Panc1 (cell line): ENCODE measurements at regions not wholly inside any gene's neighbourhood (a gene's known extent, or its start where the extent isn't known, plus 50 kb on each side); places are given as distances from the start of the nearest gene placed in this dataset.

Experiments used
- ATAC-seq: fragments of 200-7000 bp; cut with Tn5 transposase; 2 replicates; pipeline ENCODE4 v1.9.1; 2020; ENCODE audit warnings: mild to moderate bottlenecking, moderate library complexity
- BruUV-seq: library from RNA; stranded (reverse); fragments of 400-500 nt; replicated peaks from 2 replicates; lab custom pipeline; 2021; lab: Mats Ljungman, UMichigan
- CTCF ChIA-PET: fragments of 300-600 bp; sonication (Branson Sonifier 250); formaldehyde crosslinking; loops from one replicate; lab custom pipeline; 2022; ENCODE audit warnings: antibody characterized with exemption; lab: Charles Lee
- POLR2A ChIA-PET: fragments of 300-600 bp; sonication (Branson Sonifier 250); formaldehyde crosslinking; loops from one replicate; lab custom pipeline; 2022; ENCODE audit warnings: antibody characterized with exemption; lab: Charles Lee
- DNase-seq: peaks from one replicate; pipeline ENCODE4 v3.0.0-alpha.2; 2010; ENCODE audit warnings: low read depth, low spot score
- H3K27ac ChIP-seq: 2 replicates; pipeline ENCODE4 v1.5.1; 2011; ENCODE audit warnings: mild to moderate bottlenecking, low read length, inconsistent platforms
- H3K27me3 ChIP-seq: fragments of 200-500 bp; sonication (Bioruptor generic); 2 replicates; pipeline ENCODE4 v1.6.0; 2014; ENCODE audit warnings: low read length, inconsistent platforms; ENCODE audit not compliant: control insufficient read depth, insufficient read depth
- H3K36me3 ChIP-seq: fragments of 200-500 bp; sonication (Bioruptor generic); 2 replicates; pipeline ENCODE4 v1.5.1; 2014; ENCODE audit warnings: inconsistent platforms, mild to moderate bottlenecking, low read length, moderate library complexity; ENCODE audit not compliant: control insufficient read depth, insufficient read depth
- H3K4me1 ChIP-seq: 2 replicates; pipeline ENCODE4 v1.5.1; 2011; ENCODE audit warnings: inconsistent platforms, mild to moderate bottlenecking, low read length, moderate library complexity; ENCODE audit not compliant: control insufficient read depth, insufficient read depth
- H3K4me3 ChIP-seq, 2 experiments: 2 replicates each; pipeline ENCODE4 v1.5.1; 2011 to 2012; ENCODE audit warnings: low read depth in 2 of 2, low read length in 2 of 2, mild to moderate bottlenecking in 2 of 2, inconsistent platforms in 1 of 2, moderate library complexity in 1 of 2
- H3K9me3 ChIP-seq: fragments of 200-500 bp; sonication (Bioruptor generic); 2 replicates; pipeline ENCODE4 v1.5.1; 2014; ENCODE audit warnings: low read depth, mild to moderate bottlenecking, inconsistent platforms, low read length, moderate library complexity; ENCODE audit not compliant: control insufficient read depth, insufficient read depth
- POLR2AphosphoS5 ChIP-seq: IDR thresholded peaks from 2 replicates; pipeline ENCODE4 v1.6.1; 2012; ENCODE audit warnings: mild to moderate bottlenecking, low read depth, low read length, moderate library complexity
- SIN3A ChIP-seq: IDR thresholded peaks from 2 replicates; pipeline ENCODE4 v1.6.1; 2012; ENCODE audit warnings: low read depth, mild to moderate bottlenecking, low read length, moderate library complexity, borderline replicate concordance; ENCODE audit not compliant: insufficient read depth
- TCF7L2 ChIP-seq: IDR thresholded peaks from 2 replicates; pipeline ENCODE4 v1.6.1; 2011; ENCODE audit warnings: mild to moderate bottlenecking, low read depth, low read length, inconsistent platforms
- in situ Hi-C: cut with HindIII; loops from 2 replicates; pipeline ENCODE4 v1.10.0; 2016; ENCODE audit warnings: low sequenced_read_pairs, low pct_unique_long_range_greater_than_20kb
- intact Hi-C: fragments of 100-400 bp; cut with micrococcal nuclease; formaldehyde crosslinking; loops from one replicate; pipeline ENCODE4 v1.10.0; 2022; ENCODE audit not compliant: unreplicated experiment
- TF ChIP-seq, protein P1 (sequence below), 2 experiments: IDR thresholded peaks; 2 replicates each; pipeline ENCODE4 v1.6.1; 2011 to 2012; ENCODE audit warnings: low read depth in 2 of 2, control low read depth in 1 of 2, low read length in 1 of 2, mild to moderate bottlenecking in 1 of 2, moderate library complexity in 1 of 2; ENCODE audit not compliant: insufficient read depth in 1 of 2
- TF ChIP-seq, protein P2 (sequence below): fragments of 450-650 bp; IDR thresholded peaks from 2 replicates; pipeline ENCODE4 v1.5.1; 2017; ENCODE audit warnings: mild to moderate bottlenecking

DNA sequence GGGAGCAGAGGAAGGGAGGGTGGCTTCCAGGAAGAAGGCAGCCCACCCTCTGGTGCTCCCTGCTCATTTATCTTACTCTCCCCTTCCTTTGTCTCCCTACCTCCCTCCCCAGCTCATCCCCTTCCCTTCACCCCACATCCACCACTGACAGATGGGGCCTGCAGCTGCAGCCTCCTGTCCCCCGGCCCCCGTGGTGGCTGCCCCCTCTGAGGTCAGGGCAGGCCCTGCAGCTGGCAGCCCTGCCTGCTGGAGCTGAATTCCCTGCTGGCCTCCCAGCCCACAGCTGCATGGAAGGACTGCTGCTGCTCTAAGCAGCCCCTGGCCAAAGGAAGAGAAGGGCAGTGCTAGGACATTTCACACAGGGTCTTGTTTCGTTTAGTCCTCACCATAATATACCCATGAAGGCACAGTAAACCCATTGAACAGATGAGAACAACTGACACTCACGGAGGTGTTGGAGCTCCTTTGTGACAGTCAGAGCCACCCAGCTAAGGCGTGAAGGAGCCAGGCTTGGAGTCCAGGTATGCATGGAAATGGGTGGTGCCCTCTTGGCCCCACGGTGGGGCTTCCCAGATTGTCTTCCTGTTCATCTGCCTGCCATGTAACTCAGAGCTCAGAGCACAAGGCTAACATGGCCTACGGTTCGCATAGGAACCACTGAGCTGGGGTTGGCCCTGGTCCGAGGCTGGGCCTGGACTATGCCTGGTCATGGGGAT is 121.7 kb upstream of the PRR20G start:
- intact Hi-C loops (no loop called here), in situ Hi-C loops (no loop called here)
- ATAC-seq (no peak), DNase-seq (no peak)
- H3K4me1 ChIP-seq, result no peaks in the 10 kb centered on the region
- POLR2A ChIA-PET, result no interaction called here
- H3K27me3 ChIP-seq, result peaks cover 9% of the 10 kb centered on the region; the same call in 1 of the 2 replicates
- H3K27ac ChIP-seq, result no peak overlapping the region
- no peak overlapping the region for H3K4me3 ChIP-seq
- TF ChIP-seq, protein P1, sequence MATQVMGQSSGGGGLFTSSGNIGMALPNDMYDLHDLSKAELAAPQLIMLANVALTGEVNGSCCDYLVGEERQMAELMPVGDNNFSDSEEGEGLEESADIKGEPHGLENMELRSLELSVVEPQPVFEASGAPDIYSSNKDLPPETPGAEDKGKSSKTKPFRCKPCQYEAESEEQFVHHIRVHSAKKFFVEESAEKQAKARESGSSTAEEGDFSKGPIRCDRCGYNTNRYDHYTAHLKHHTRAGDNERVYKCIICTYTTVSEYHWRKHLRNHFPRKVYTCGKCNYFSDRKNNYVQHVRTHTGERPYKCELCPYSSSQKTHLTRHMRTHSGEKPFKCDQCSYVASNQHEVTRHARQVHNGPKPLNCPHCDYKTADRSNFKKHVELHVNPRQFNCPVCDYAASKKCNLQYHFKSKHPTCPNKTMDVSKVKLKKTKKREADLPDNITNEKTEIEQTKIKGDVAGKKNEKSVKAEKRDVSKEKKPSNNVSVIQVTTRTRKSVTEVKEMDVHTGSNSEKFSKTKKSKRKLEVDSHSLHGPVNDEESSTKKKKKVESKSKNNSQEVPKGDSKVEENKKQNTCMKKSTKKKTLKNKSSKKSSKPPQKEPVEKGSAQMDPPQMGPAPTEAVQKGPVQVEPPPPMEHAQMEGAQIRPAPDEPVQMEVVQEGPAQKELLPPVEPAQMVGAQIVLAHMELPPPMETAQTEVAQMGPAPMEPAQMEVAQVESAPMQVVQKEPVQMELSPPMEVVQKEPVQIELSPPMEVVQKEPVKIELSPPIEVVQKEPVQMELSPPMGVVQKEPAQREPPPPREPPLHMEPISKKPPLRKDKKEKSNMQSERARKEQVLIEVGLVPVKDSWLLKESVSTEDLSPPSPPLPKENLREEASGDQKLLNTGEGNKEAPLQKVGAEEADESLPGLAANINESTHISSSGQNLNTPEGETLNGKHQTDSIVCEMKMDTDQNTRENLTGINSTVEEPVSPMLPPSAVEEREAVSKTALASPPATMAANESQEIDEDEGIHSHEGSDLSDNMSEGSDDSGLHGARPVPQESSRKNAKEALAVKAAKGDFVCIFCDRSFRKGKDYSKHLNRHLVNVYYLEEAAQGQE (IDR thresholded peaks at IDR 0.05; ENCODE audit: insufficient read depth in 1 of 2, low read depth in 2 of 2, low read length in 1 of 2), result no peak
- no peak for TF ChIP-seq SIN3A
- TF ChIP-seq, protein P2, sequence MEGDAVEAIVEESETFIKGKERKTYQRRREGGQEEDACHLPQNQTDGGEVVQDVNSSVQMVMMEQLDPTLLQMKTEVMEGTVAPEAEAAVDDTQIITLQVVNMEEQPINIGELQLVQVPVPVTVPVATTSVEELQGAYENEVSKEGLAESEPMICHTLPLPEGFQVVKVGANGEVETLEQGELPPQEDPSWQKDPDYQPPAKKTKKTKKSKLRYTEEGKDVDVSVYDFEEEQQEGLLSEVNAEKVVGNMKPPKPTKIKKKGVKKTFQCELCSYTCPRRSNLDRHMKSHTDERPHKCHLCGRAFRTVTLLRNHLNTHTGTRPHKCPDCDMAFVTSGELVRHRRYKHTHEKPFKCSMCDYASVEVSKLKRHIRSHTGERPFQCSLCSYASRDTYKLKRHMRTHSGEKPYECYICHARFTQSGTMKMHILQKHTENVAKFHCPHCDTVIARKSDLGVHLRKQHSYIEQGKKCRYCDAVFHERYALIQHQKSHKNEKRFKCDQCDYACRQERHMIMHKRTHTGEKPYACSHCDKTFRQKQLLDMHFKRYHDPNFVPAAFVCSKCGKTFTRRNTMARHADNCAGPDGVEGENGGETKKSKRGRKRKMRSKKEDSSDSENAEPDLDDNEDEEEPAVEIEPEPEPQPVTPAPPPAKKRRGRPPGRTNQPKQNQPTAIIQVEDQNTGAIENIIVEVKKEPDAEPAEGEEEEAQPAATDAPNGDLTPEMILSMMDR, result no peak
- TF ChIP-seq TCF7L2, result no peak
- no peak for TF ChIP-seq POLR2AphosphoS5
- no TSS peak for BruUV-seq
- CTCF ChIA-PET, result no interaction called here
- H3K9me3 ChIP-seq, result no peaks in the 10 kb centered on the region
- H3K36me3 ChIP-seq, result no peaks in the 10 kb centered on the region

DNA sequence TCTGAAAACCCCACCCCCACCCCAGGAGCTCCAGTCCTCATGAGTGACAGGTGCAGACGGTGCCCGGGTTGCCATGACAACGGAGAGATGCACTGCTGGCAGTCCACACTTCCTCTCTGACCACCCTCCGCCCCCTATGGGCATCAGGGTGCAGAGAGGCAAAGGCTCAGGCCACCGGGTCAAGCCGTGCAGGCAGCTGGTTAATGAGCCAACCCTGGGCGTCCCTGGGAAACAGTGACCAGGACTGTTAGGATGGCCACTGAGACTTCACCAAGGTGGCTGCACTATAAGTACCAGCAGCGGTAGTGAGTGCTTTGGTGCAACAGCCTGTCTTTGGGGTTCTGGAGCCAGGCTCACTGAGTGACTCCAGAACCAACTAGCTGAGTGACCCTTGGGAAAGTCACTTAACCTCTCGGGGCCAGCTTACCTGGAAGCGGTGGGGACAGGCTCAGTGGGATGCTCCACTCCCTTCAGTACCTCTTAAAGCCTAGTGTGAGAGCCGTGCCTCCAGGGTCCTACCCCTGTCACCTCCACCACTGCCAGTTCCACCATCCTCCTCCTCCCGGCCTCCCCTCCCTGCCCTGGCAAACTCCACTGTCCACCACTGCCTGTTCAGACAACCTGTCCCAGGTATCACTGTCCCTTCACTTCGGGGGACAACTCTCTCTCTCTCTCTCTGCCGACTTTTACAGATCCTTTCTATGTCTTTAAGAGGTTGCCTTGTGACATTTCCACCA is 121.0 kb upstream of the PRR20G start:
- Histone ChIP-seq H3K4me3 (no peak overlapping the region), H3K27ac (no peak overlapping the region), H3K27me3 (peaks cover 9% of the 10 kb centered on the region; the same call in 1 of the 2 replicates), H3K9me3 (no peaks in the 10 kb centered on the region), H3K36me3 (no peaks in the 10 kb centered on the region), H3K4me1 (no peaks in the 10 kb centered on the region)
- TF ChIP-seq TCF7L2, result no peak
- TF ChIP-seq, protein P2, result no peak
- no peak for TF ChIP-seq POLR2AphosphoS5
- TF ChIP-seq, protein P1 (IDR thresholded peaks at IDR 0.05; ENCODE audit: insufficient read depth in 1 of 2, low read depth in 2 of 2, low read length in 1 of 2), result no peak
- no peak for TF ChIP-seq SIN3A
- no TSS peak for BruUV-seq
- intact Hi-C loops, result no loop called here
- in situ Hi-C loops, result no loop called here
- POLR2A ChIA-PET, result no interaction called here
- no peak for DNase-seq
- CTCF ChIA-PET, result no interaction called here
- ATAC-seq, result 0 out of 2 replicates have a peak, but pooled peaks have one; percentile 19
